GM12873 (cell line): ENCODE measurements at regions not wholly inside any gene's neighbourhood (a gene's known extent, or its start where the extent isn't known, plus 50 kb on each side); places are given as distances from the start of the nearest gene placed in this dataset.

ENCODE experiments used
- CTCF ChIP-seq: IDR thresholded peaks from 2 replicates; pipeline ENCODE4 v1.5.1; 2012; ENCODE audit warnings: low read depth, mild to moderate bottlenecking, moderate library complexity, low read length, control low read depth; ENCODE audit not compliant: insufficient read depth; ENCODE audit errors: missing control alignments

GRCh38 chr6:134821928-134822864 is 127.7 kb downstream of the ALDH8A1 start:
- no peak for TF ChIP-seq CTCF

GRCh38 chr6:134821397-134821796 is 128.5 kb downstream of the ALDH8A1 start:
- TF ChIP-seq CTCF, result no peak

GRCh38 chr6:134819863-134820800 is 129.8 kb downstream of the ALDH8A1 start:
- TF ChIP-seq CTCF, result no peak

- TF ChIP-seq CTCF, result no peak
Observed at GRCh38 chr6:134819236-134819635, 130.7 kb downstream of the ALDH8A1 start.

GRCh38 chr6:134817448-134817847 is 132.5 kb downstream of the ALDH8A1 start:
- no peak for TF ChIP-seq CTCF

- TF ChIP-seq CTCF, result no peak
Observed at GRCh38 chr6:134816780-134817179, 133.1 kb downstream of the ALDH8A1 start.

GRCh38 chr6:134816300-134816699 is 133.6 kb downstream of the ALDH8A1 start:
- TF ChIP-seq CTCF, result no peak
